ENCODE measurements at regions not wholly inside any gene's neighbourhood (a gene's known extent, or its start where the extent isn't known, plus 50 kb on each side); places are given as distances from the start of the nearest gene placed in this dataset.

DNA sequence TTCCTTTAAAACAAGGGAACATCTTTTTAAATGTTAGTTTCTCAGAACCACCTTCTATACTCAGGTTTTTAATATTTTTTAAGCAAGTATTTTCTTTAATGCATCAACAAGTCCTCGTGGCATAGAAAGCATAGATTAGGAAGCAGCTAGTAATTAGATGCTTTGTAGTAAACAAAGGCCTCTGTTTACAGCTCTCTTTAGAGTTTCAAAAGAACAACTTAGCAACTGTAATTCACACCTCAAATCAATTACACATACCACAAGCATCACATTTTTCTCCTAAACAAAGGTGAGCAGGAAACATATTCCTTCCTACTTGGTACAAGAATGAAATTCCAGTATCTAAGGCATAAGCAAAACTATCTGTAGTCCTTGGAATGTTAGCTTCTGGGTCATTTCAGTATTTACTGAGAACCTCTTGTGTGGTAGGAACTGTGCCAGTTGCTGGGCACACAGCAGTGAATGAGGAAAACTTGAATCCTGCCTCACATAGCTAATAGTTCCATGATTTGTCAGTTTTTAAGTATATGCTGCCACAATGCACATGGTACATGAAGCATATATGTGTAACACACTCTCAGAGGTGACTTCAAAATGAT, 249.1 kb downstream of the CEMIP2 start:
- no peak for TF ChIP-seq POLR2AphosphoS5 (IDR thresholded peaks at IDR 0.05; ENCODE audit: low read depth, low read length)
- no peak for TF ChIP-seq REST (IDR thresholded peaks at IDR 0.05; ENCODE audit: insufficient read depth in 1 of 2, low read depth in 2 of 2, low read length in 2 of 2)
- TF ChIP-seq SIN3A (IDR thresholded peaks at IDR 0.05; ENCODE audit: borderline replicate concordance, insufficient read depth, low read length) = no peak
- no peak for TF ChIP-seq FOXP2 (optimal IDR thresholded peaks at IDR 0.05; ENCODE audit: borderline replicate concordance, extremely low read depth, extremely low read length, insufficient read depth)

Measured in PFSK-1 (cell line).